Panc1 (cell line): ENCODE measurements at regions not wholly inside any gene's neighbourhood (a gene's known extent, or its start where the extent isn't known, plus 50 kb on each side); places are given as distances from the start of the nearest gene placed in this dataset.

Experiments used
- POLR2AphosphoS5 ChIP-seq: IDR thresholded peaks from 2 replicates; pipeline ENCODE4 v1.6.1; 2012; ENCODE audit warnings: mild to moderate bottlenecking, low read depth, low read length, moderate library complexity
- SIN3A ChIP-seq: IDR thresholded peaks from 2 replicates; pipeline ENCODE4 v1.6.1; 2012; ENCODE audit warnings: low read depth, mild to moderate bottlenecking, low read length, moderate library complexity, borderline replicate concordance; ENCODE audit not compliant: insufficient read depth
- TCF7L2 ChIP-seq: IDR thresholded peaks from 2 replicates; pipeline ENCODE4 v1.6.1; 2011; ENCODE audit warnings: mild to moderate bottlenecking, low read depth, low read length, inconsistent platforms
- TF ChIP-seq, protein P1 (sequence below): fragments of 450-650 bp; IDR thresholded peaks from 2 replicates; pipeline ENCODE4 v1.5.1; 2017; ENCODE audit warnings: mild to moderate bottlenecking

DNA sequence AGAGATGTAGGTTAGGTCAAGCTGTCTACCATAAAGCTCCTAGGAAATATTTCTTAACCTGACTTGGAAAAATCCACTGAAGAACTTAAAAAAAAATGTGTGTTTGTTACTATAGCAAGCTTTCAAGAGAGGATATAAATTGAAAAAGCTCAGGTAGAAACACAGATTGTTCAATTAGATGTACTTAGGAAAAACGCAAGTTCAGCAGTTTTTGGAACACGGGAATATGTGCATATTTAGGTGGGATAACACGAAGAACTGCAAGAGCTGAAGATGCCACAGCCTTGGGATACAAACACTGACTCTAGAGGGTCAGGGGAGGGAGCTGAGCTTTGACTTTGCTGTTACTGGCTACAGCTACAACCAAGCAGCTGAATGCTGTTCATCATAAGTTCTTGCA is 77.8 kb upstream of the FSHB start:
- TF ChIP-seq, protein P1, sequence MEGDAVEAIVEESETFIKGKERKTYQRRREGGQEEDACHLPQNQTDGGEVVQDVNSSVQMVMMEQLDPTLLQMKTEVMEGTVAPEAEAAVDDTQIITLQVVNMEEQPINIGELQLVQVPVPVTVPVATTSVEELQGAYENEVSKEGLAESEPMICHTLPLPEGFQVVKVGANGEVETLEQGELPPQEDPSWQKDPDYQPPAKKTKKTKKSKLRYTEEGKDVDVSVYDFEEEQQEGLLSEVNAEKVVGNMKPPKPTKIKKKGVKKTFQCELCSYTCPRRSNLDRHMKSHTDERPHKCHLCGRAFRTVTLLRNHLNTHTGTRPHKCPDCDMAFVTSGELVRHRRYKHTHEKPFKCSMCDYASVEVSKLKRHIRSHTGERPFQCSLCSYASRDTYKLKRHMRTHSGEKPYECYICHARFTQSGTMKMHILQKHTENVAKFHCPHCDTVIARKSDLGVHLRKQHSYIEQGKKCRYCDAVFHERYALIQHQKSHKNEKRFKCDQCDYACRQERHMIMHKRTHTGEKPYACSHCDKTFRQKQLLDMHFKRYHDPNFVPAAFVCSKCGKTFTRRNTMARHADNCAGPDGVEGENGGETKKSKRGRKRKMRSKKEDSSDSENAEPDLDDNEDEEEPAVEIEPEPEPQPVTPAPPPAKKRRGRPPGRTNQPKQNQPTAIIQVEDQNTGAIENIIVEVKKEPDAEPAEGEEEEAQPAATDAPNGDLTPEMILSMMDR = no peak
- no peak for TF ChIP-seq SIN3A
- no peak for TF ChIP-seq TCF7L2
- no peak for TF ChIP-seq POLR2AphosphoS5
